Heart left ventricle (tissue), 16 donors: ENCODE measurements at regions not wholly inside any gene's neighbourhood (a gene's known extent, or its start where the extent isn't known, plus 50 kb on each side); places are given as distances from the start of the nearest gene placed in this dataset.
A peak's percentile ranks its signal among the peaks of the same experiment; 100 is the strongest.
"Not testable (repeated sequence)": the region's sequence is repeated elsewhere in the genome, so short reads cannot be mapped to it uniquely, and the experiment has no call there.

Experiments
- ATAC-seq, 4 donors: fragments of 200-7000 bp; cut with Tn5 transposase; one replicate each; pipeline ENCODE4 v1.9.1; 2020 to 2022; ENCODE audit warnings: moderate library complexity in 4 of 4, mild to moderate bottlenecking in 3 of 4, moderate number of reproducible peaks in 1 of 4
- DNase-seq, 5 donors: peaks; one replicate each; pipeline ENCODE4 v3.0.0-alpha.2; 2020
- H3K27ac ChIP-seq, 12 donors: fragments of 200-600 bp; sonication (generic) in 4 of 12; one replicate each; pipeline versions ENCODE4 v1.5.0 to v1.8.0; 2016 to 2022; ENCODE audit warnings: mild to moderate bottlenecking in 2 of 12
- H3K27me3 ChIP-seq, 9 donors: fragments of 200-600 bp; sonication (generic) in 2 of 9; one replicate each; pipeline versions ENCODE4 v1.5.1 to v1.8.0; 2016 to 2022; ENCODE audit warnings: mild to moderate bottlenecking in 3 of 9
- H3K36me3 ChIP-seq, 9 donors: fragments of 200-600 bp; sonication (generic) in 2 of 9; one replicate each; pipeline versions ENCODE4 v1.5.0 to v1.8.0; 2018 to 2022; ENCODE audit warnings: mild to moderate bottlenecking in 2 of 9
- H3K4me1 ChIP-seq, 12 donors: fragments of 200-600 bp; sonication (generic) in 4 of 12; one replicate each; pipeline versions ENCODE4 v1.5.0 to v1.8.0; 2016 to 2022; ENCODE audit warnings: mild to moderate bottlenecking in 3 of 12
- H3K4me3 ChIP-seq, 12 donors: fragments of 200-600 bp; sonication (generic) in 4 of 12; one replicate each; pipeline versions ENCODE4 v1.5.0 to v1.8.0; 2017 to 2022; ENCODE audit warnings: mild to moderate bottlenecking in 9 of 12, moderate library complexity in 4 of 12
- H3K9me3 ChIP-seq, 12 donors: fragments of 200-600 bp; sonication (generic) in 4 of 12; one replicate each; pipeline versions ENCODE4 v1.5.0 to v1.8.0; 2016 to 2022; ENCODE audit warnings: mild to moderate bottlenecking in 1 of 12
- POLR2A ChIP-seq, 2 donors: fragments of 450-650 bp; IDR thresholded peaks; one replicate each; pipeline ENCODE4 v1.6.1; 2017; ENCODE audit warnings: antibody characterized with exemption in 2 of 2, mild to moderate bottlenecking in 2 of 2, moderate library complexity in 2 of 2
- WGBS, 4 donors: extraction: QIAGEN DNeasy Blood & Tissue Kit in 2 of 4; methylation state at CpG; one replicate each; pipeline versions ENCODE4 v1.1.5 to v1.1.7; 2013 to 2018; 5-methylcytosine and 5-hydroxymethylcytosine counted together
- intact Hi-C, 10 donors: fragments of 100-400 bp; cut with DNase I; formaldehyde crosslinking; loops; one replicate each; pipeline versions ENCODE4 v1.11.1 to v1.14.2; 2022
- TF ChIP-seq, protein P1 (sequence below), 12 donors: fragments of 200-600 bp; sonication (generic) in 4 of 12; IDR thresholded peaks; one replicate each; pipeline versions ENCODE4 v1.5.0 to v1.8.0; 2018 to 2022; ENCODE audit warnings: antibody characterized with exemption in 12 of 12, mild to moderate bottlenecking in 5 of 12
- donor health status: ischemic (EF 13 %, LVEDD 7.1; RV severe dilation, severe dysfunction).
- donor health status: healthy with polysubstance abuse.
- donor health status: DM: no; HTN: yes; CAD: no.
- donor health status: DM: no; HTN: no; CAD: no.
- donor health status: ischemic (EF 25% LVEDD 6.9; RV normal size, moderate dysfunction).
- donor health status: ischemic (EF 25% LVEDD 5.7; RV mildly dilated, moderate dysfunction).
- donor health status: healthy.
- donor health status: DM: yes; HTN: yes; CAD: no.
- donor health status: ischemic (EF 35%, LVEDD 5.7; RV mildly dilated, moderate dysfunction).
- donor health status: nonischemic (EF 11% LVEDD 7.7; RV severe dilation, severe dysfunction).
- donor health status: DM: yes; HTN: yes; CAD: no.
- donor health status: PGD.
- donor health status: ischemic (EF 29% LVEDD 5.4; RV normal size, mild dysfunction).
- donor health status: nonischemic (EF 23%, LVEDD 6.1; RV moderate dilation, normal function).

DNA sequence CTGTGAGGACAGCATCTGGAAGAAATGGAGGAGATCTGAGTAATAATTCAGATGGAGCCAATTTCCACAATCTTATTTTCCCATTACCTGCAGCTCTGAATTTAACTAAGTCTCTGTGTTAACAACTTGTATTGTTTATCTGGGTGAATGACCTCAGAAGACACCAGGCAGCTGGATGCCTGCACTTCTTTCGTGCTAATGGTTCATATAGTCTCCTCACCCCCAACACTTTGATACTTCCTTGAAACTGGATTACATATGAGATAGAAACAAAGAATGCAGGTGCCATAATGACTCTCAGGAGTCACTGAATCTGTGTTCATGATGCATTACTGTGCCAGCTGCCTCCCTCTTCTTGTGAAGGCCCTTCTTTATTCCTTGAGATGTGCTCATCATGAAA lies 125.6 kb upstream of the VPREB1 start:
- no peaks in the 10 kb centered on the region for H3K9me3 ChIP-seq
- no peak overlapping the region for H3K4me3 ChIP-seq
- intact Hi-C loops = no loop called here
- TF ChIP-seq POLR2A (IDR thresholded peaks at IDR 0.05) = no peak
- TF ChIP-seq, protein P1, sequence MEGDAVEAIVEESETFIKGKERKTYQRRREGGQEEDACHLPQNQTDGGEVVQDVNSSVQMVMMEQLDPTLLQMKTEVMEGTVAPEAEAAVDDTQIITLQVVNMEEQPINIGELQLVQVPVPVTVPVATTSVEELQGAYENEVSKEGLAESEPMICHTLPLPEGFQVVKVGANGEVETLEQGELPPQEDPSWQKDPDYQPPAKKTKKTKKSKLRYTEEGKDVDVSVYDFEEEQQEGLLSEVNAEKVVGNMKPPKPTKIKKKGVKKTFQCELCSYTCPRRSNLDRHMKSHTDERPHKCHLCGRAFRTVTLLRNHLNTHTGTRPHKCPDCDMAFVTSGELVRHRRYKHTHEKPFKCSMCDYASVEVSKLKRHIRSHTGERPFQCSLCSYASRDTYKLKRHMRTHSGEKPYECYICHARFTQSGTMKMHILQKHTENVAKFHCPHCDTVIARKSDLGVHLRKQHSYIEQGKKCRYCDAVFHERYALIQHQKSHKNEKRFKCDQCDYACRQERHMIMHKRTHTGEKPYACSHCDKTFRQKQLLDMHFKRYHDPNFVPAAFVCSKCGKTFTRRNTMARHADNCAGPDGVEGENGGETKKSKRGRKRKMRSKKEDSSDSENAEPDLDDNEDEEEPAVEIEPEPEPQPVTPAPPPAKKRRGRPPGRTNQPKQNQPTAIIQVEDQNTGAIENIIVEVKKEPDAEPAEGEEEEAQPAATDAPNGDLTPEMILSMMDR (IDR thresholded peaks at IDR 0.05) = no peak
- H3K27ac ChIP-seq = no peak overlapping the region
- ATAC-seq (no peak), DNase-seq (no peak)
- no peaks in the 10 kb centered on the region for H3K36me3 ChIP-seq
- H3K27me3 ChIP-seq = peaks cover 0 to 37% (median 11%) of the 10 kb centered on the region in 9 donors
- WGBS, 4 donors = 74 to 88% (median 77%) methylated on average over 1 of the region's 1 CpG
- H3K4me1 ChIP-seq = no peaks in the 10 kb centered on the region

DNA sequence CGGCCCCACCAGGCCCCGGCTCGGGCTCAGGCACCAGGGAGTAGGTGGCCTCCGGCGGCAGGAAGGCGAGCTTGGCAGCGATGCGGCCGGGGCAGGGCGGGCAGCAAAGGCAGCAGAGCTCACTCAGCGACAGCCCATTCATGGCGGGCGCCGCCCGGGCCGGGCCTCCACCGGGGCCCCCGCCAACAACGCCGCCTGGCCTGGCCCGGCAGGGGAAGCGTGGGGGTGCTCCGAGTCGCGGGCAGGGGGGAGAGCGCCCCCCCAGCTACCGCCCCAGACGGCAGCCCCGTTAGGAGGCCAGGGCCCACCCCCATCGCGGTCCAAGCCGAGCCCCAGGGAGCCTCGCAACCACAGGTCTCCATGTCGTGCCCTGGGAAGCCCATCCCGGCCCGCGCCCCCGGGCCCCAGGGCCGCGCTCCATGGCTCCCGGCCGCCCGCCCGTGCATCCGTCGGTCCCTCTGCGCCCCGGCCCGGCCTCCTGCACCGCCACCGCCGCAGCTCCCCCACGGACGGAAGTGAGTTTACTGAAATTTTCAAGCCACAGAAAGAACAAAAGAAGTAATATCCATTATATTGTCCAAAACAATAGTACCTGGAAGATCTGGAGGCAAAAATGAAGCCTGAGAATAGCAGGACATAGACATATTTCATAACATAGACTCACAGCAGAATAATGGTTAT lies 126.6 kb upstream of the VPREB1 start:
- H3K36me3 ChIP-seq, DNase-seq, H3K4me1 ChIP-seq, intact Hi-C loops, ATAC-seq, H3K27ac ChIP-seq, H3K9me3 ChIP-seq: not testable (repeated sequence)
- peaks cover 0 to 30% (median 11%) of the 10 kb centered on the region in 9 donors for H3K27me3 ChIP-seq
- 20 to 32% (median 27%) methylated on average over 24 to 54 of the region's 54 CpGs for WGBS, 4 donors
- peak overlapping the region in 4 of 12 donors; percentile 20 to 44 (median 25) for H3K4me3 ChIP-seq

DNA sequence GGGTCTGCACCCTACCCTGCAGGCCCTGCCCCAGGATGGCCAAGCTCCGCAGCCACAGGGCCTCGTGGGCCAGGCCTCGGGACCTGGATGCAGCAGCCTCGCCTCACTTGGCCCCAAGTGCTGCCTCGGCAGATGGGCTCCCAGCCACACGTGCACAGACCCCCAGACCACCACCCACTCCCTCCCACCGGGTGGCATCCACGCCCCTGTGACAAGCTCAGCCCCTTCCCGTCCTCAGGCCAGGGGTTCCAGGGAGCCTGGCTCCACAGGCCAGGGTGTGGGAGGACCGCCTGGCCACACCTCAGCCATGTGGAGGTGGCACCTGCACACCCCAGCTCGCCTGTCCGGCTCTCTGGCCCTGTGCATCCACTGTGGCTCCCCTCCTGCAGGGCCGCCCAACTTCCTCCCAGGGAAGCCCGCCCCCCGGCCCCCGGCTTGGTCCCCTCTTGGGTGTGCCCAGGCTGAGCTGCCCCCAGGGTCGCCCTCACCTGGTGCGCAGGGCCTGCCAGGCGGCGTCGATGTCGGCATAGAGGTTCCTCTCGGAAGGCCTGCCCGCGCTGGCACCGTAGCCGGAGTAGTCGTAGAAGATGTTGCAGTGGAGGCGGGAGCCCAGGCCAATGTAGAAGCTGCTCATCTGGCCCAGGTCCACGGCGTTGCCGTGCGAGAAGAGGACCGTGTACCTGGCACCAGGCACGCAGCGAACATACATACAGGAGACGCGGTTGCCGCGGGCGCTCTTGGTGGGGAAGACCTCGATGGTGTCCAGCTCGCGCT lies 127.4 kb upstream of the VPREB1 start:
- H3K36me3 ChIP-seq, H3K4me1 ChIP-seq, DNase-seq, H3K27ac ChIP-seq, ATAC-seq, H3K9me3 ChIP-seq, intact Hi-C loops: not testable (repeated sequence)
- Histone ChIP-seq H3K4me3 (peak overlapping the region in 3 of 12 donors; percentile 20 to 44 (median 22)), H3K27me3 (peaks cover 0 to 30% (median 11%) of the 10 kb centered on the region in 9 donors)
- WGBS, 4 donors = 76 to 100% (median 82%) methylated on average over 1 to 42 of the region's 44 CpGs

DNA sequence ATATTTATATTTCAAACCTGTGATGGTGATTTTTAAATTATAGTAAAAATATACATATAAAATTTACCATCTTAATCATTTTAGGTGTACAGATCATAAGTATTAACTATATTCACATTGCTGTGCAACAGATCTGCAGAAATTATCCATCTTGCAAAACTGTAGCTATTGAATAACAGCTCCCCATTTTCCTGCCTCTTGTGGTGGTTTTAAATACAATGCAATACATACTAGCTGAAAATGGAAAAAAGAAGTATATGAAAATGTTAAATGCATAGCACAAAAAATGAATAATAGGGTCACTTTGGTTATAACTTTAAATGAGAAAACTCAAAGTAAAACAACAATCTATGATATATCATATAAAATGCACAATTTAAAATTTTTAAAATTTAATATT lies 130.9 kb upstream of the VPREB1 start:
- no peaks in the 10 kb centered on the region for H3K4me1 ChIP-seq
- no peak for TF ChIP-seq POLR2A (IDR thresholded peaks at IDR 0.05)
- TF ChIP-seq, protein P1 (IDR thresholded peaks at IDR 0.05) = no peak
- intact Hi-C loops = no loop called here
- H3K4me3 ChIP-seq = no peak overlapping the region
- H3K9me3 ChIP-seq = no peaks in the 10 kb centered on the region
- peaks cover 0 to 11% (median 4%) of the 10 kb centered on the region in 9 donors for H3K27me3 ChIP-seq
- no peak for ATAC-seq
- no peaks in the 10 kb centered on the region for H3K36me3 ChIP-seq
- DNase-seq = no peak
- H3K27ac ChIP-seq = no peak overlapping the region

DNA sequence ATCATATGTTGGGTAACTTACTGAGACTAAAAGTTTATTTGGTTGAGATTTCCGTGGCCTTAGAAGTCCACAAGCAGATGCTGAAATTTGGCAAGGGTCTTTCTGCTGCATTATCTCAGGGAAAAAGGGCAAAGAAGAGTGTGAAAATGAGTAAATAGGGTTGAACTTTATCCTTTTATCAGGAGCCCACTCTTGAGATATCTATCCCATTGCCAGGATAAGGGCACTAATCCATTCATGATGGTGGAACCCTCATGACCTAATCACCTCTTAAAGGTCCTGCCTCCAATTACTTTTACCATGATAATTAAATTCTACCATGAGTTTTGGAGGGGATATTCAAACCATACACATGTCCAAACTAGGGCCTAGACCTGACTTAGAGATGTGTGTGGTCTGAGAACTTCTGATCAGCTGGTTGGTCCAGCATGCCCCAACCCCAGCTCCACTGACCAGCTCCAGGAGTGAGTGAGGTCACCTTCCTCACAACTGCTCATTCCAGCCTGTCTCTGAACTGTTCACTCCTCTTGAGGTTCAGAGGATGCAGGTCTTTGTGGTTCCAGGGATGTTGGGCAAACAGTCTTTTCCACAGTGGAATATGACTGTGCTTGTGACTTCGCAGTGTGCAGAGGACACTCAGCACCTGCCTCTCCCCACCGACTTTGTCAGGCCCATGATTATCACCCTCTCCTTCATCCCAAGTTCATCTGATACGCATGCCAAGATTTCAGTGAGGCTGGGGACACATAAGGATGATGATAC lies 130.1 kb upstream of the TOP3B start:
- intact Hi-C loops = no loop called here
- 84 to 89% (median 88%) methylated on average over 4 of the region's 4 CpGs for WGBS, 4 donors
- Histone ChIP-seq H3K4me3 (no peak overlapping the region), H3K27me3 (peaks cover 0 to 11% (median 0%) of the 10 kb centered on the region in 9 donors), H3K4me1 (no peaks in the 10 kb centered on the region), H3K9me3 (no peaks in the 10 kb centered on the region), H3K27ac (no peak overlapping the region), H3K36me3 (no peaks in the 10 kb centered on the region)
- no peak for ATAC-seq
- no peak for TF ChIP-seq POLR2A (IDR thresholded peaks at IDR 0.05)
- TF ChIP-seq, protein P1 (IDR thresholded peaks at IDR 0.05) = no peak
- DNase-seq = no peak
